Ectodermal cell (in vitro differentiated cells): ENCODE measurements at regions not wholly inside any gene's neighbourhood (a gene's known extent, or its start where the extent isn't known, plus 50 kb on each side); places are given as distances from the start of the nearest gene placed in this dataset.

ENCODE experiments used
- H3K27ac ChIP-seq: 2 replicates; pipeline ENCODE4 v1.7.0; 2013; ENCODE audit warnings: mild to moderate bottlenecking, low read depth, low read length; ENCODE audit not compliant: insufficient read depth, poor library complexity, severe bottlenecking
- H3K27me3 ChIP-seq: 2 replicates; pipeline ENCODE4 v1.7.0; 2013; ENCODE audit warnings: mild to moderate bottlenecking, low read length; ENCODE audit not compliant: insufficient read depth, control insufficient read depth, poor library complexity, severe bottlenecking
- H3K36me3 ChIP-seq: one replicate; pipeline ENCODE4 v1.7.0; 2013; ENCODE audit warnings: low read length; ENCODE audit not compliant: control insufficient read depth, insufficient read depth
- H3K4me1 ChIP-seq: one replicate; pipeline ENCODE4 v1.7.0; 2013; ENCODE audit warnings: low read length; ENCODE audit not compliant: control insufficient read depth, insufficient read depth
- H3K4me3 ChIP-seq: 2 replicates; pipeline ENCODE4 v1.7.0; 2013; ENCODE audit warnings: low read depth, low read length, control low read depth; ENCODE audit not compliant: insufficient read depth
- H3K9me3 ChIP-seq: 2 replicates; pipeline ENCODE4 v1.7.0; 2013; ENCODE audit warnings: mild to moderate bottlenecking, low read length, moderate library complexity; ENCODE audit not compliant: control insufficient read depth
- WGBS, 2 experiments: methylation state at CpG; one replicate each; pipeline ENCODE4 v1.1.7; 2013; ENCODE audit warnings: missing lambda C conversion rate in 2 of 2; 5-methylcytosine and 5-hydroxymethylcytosine counted together

DNA sequence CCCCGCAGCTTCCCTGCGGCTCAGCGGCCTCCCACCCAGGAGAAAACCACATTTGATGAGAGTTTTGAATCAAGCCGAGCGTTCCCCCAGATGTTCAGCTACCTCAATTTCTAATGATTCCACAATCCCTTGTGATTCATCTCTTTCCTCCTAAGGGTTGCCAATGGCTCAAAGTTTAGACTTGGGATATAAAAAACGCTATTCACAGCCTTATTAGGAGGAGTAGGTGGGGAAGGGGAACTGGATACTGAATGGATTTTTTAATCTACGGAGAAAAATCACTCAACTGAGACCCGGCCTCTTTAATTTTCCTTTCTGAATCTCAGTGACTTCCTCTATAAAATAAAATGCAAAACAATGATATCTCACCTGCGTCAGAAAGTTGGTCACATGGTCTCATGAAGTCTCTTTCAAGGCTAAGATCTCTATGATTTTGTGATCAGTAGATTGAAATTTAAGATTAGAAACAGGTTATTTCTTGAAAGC is 192.6 kb upstream of the TCF4 start:
- Histone ChIP-seq H3K36me3 (no peaks in the 10 kb centered on the region), H3K4me1 (peaks cover 14% of the 10 kb centered on the region), H3K4me3 (peak overlapping the region; percentile 46), H3K27ac (no peak overlapping the region), H3K27me3 (peaks cover 5% of the 10 kb centered on the region), H3K9me3 (no peaks in the 10 kb centered on the region)
- WGBS, 2 experiments, result 24% methylated on average over 8 to 9 of the region's 9 CpGs

- no peaks in the 10 kb centered on the region for H3K9me3 ChIP-seq
- no peak overlapping the region for H3K27ac ChIP-seq
- no peaks in the 10 kb centered on the region for H3K36me3 ChIP-seq
- peaks cover 14% of the 10 kb centered on the region for H3K4me1 ChIP-seq
- WGBS, 2 experiments, result 1% methylated on average over 88 of the region's 88 CpGs
- H3K4me3 ChIP-seq, result peak overlapping the region; percentile 46
- peaks cover 5% of the 10 kb centered on the region for H3K27me3 ChIP-seq
Measured at GRCh38 chr18:55779691-55780585, 191.9 kb upstream of the TCF4 start.

GRCh38 chr18:55778788-55779690 is 191.0 kb upstream of the TCF4 start:
- H3K36me3 ChIP-seq, result no peaks in the 10 kb centered on the region
- WGBS, 2 experiments, result 4% methylated on average over 16 to 17 of the region's 17 CpGs
- H3K27ac ChIP-seq, result no peak overlapping the region
- H3K9me3 ChIP-seq, result no peaks in the 10 kb centered on the region
- peaks cover 14% of the 10 kb centered on the region for H3K4me1 ChIP-seq
- peaks cover 5% of the 10 kb centered on the region for H3K27me3 ChIP-seq
- peak overlapping the region; percentile 46 for H3K4me3 ChIP-seq

DNA sequence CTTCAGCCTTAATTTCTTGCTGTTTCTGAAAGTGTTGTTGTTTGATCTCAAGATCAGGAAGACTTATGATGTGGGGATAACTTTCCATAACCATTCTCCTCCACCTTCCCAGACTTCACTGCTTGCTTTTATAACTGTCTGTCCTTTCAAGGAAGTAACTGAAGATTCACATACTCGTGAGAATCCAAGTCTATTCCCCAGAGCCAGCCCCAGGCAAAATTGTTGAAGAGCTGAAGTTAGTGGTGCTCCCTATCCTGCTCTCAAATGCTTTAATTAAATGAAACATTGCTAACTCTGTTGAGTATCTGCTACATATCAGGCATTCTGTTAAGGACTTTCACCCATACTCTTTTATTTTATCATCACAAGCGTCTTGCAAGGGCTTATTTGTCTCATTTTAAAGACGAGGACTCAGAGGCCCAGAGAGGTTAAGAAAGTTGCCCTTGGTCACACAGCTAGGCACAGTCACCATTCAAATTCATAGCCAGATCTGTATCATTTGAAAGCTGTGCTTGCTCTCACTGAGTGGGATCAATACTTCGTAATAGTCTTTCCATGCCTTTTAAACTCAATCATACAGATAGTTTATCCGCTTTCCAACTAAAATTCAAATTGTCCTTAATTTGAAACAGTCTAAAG is 189.8 kb upstream of the TCF4 start:
- H3K27me3 ChIP-seq, result peaks cover 5% of the 10 kb centered on the region
- H3K36me3 ChIP-seq, result no peaks in the 10 kb centered on the region
- no peaks in the 10 kb centered on the region for H3K9me3 ChIP-seq
- peaks cover 14% of the 10 kb centered on the region for H3K4me1 ChIP-seq
- no peak overlapping the region for H3K4me3 ChIP-seq
- WGBS, 2 experiments, result 78 to 88% methylated on average over 5 of the region's 5 CpGs
- H3K27ac ChIP-seq, result no peak overlapping the region

- Histone ChIP-seq H3K9me3 (no peaks in the 10 kb centered on the region), H3K4me1 (peaks cover 7% of the 10 kb centered on the region), H3K27me3 (peaks cover 5% of the 10 kb centered on the region), H3K27ac (no peak overlapping the region), H3K36me3 (no peaks in the 10 kb centered on the region), H3K4me3 (no peak overlapping the region)
- WGBS, 2 experiments, result 95 to 100% methylated on average over 1 of the region's 2 CpGs
Measured at GRCh38 chr18:55775972-55776371, 188.0 kb upstream of the TCF4 start.

DNA sequence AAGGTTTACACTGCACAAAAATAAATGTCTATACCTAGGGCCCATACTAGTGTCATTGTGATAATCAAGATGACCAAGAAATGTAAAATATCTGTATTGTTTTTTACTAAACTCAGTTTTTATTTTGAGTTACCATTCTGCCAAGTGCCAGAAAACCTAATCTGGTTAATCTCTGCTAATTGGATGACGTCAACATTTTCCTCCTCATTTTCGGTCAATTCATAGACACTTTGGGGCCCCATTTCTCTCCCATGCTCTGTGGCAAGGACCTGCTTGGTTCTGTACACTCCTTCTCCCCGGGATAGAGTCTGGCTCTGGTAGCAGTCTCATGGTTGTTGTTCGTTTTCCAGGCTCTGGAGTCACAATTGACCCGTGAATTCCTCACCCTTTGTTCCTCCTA is 186.5 kb upstream of the TCF4 start:
- Histone ChIP-seq H3K36me3 (no peaks in the 10 kb centered on the region), H3K4me1 (no peaks in the 10 kb centered on the region)
- WGBS, 2 experiments, result 88 to 89% methylated on average over 5 of the region's 5 CpGs

GRCh38 chr18:55768255-55768654 is 180.3 kb upstream of the TCF4 start:
- WGBS, 2 experiments, result 61 to 65% methylated on average over 5 of the region's 5 CpGs
- Histone ChIP-seq H3K27me3 (no peaks in the 10 kb centered on the region), H3K4me3 (no peak overlapping the region)

More for the DNA sequence above, 186.5 kb upstream of the TCF4 start:
- no peaks in the 10 kb centered on the region for H3K9me3 ChIP-seq
- no peak overlapping the region for H3K4me3 ChIP-seq
- no peaks in the 10 kb centered on the region for H3K27me3 ChIP-seq
- no peak overlapping the region for H3K27ac ChIP-seq

DNA sequence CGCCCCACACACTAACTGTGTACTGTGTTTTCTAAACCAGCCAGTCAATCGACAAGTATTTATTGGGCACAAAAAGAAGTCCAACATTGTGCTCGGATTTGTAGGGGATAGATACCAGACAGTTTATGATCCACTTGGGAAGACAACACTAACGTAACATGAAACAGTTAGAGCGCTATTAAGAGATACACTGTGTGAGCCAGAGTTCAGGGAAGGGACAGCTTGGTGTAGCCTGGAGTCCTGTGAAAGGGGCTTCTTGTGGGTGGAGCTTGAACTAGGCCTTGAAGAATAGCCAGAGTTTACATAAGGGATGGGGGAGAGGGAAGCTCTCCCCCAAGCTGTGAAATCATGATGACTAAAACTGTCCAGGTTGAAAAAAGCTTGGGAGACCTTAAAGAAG is 176.4 kb upstream of the TCF4 start:
- Histone ChIP-seq H3K27me3 (no peaks in the 10 kb centered on the region), H3K27ac (no peak overlapping the region), H3K36me3 (no peaks in the 10 kb centered on the region), H3K4me3 (no peak overlapping the region), H3K9me3 (no peaks in the 10 kb centered on the region), H3K4me1 (peaks cover 8% of the 10 kb centered on the region)
- WGBS, 2 experiments, result 92 to 94% methylated on average over 5 of the region's 5 CpGs

More at GRCh38 chr18:55768255-55768654, 180.3 kb upstream of the TCF4 start:
- Histone ChIP-seq H3K27ac (no peak overlapping the region), H3K4me1 (peaks cover 8% of the 10 kb centered on the region), H3K36me3 (no peaks in the 10 kb centered on the region), H3K9me3 (no peaks in the 10 kb centered on the region)

DNA sequence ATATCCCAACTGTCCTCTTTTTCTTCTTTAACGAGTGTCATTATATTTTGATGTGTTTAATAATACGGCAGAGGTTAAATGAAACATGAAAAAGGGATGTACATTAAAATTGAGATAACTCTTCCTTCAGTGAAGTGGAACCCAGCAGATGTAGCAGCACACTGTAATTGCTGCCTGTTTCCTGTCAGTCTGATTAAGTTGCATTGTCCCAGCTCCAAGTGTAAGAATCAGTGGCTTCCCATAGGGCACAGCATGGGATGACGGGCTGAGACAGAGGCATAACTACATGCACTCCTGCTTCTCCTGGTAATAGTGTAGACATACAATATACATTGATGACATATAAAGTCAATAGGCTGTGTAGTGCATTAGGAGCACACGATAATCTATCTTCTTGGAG is 175.8 kb upstream of the TCF4 start:
- Histone ChIP-seq H3K9me3 (no peaks in the 10 kb centered on the region), H3K4me1 (peaks cover 8% of the 10 kb centered on the region), H3K36me3 (no peaks in the 10 kb centered on the region), H3K4me3 (no peak overlapping the region), H3K27me3 (no peaks in the 10 kb centered on the region), H3K27ac (peak overlapping the region; percentile 6)
- 84 to 87% methylated on average over 3 to 4 of the region's 4 CpGs for WGBS, 2 experiments
